ENCODE measurements at regions not wholly inside any gene's neighbourhood (a gene's known extent, or its start where the extent isn't known, plus 50 kb on each side); places are given as distances from the start of the nearest gene placed in this dataset.

- in situ Hi-C loops (cut with HindIII; ENCODE audit: low pct_unique_long_range_greater_than_20kb, low sequenced_read_pairs): loop anchor here (25.0 kb wide), 1 partner anchor 90 kb away; no protein-coding TSS in a partner anchor
- DNase-seq (ENCODE audit: low read depth, low spot score): no peak
Measured at GRCh38 chr1:63022319-63022718, 238.4 kb downstream of the ATG4C start.

GRCh38 chr1:63023171-63023570 is 239.2 kb downstream of the ATG4C start:
- no peak for DNase-seq (ENCODE audit: low read depth, low spot score)
- in situ Hi-C loops (cut with HindIII; ENCODE audit: low pct_unique_long_range_greater_than_20kb, low sequenced_read_pairs): loop anchor here (25.0 kb wide), 1 partner anchor 89 kb away; no protein-coding TSS in a partner anchor

- in situ Hi-C loops (cut with HindIII; ENCODE audit: low pct_unique_long_range_greater_than_20kb, low sequenced_read_pairs): loop anchor here (25.0 kb wide), 1 partner anchor 89 kb away; no protein-coding TSS in a partner anchor
- no peak for DNase-seq (ENCODE audit: low read depth, low spot score)
Measured at GRCh38 chr1:63023637-63024036, 239.7 kb downstream of the ATG4C start.

- in situ Hi-C loops (cut with HindIII; ENCODE audit: low pct_unique_long_range_greater_than_20kb, low sequenced_read_pairs): loop anchor here (25.0 kb wide), 1 partner anchor 88 kb away; no protein-coding TSS in a partner anchor
- DNase-seq (ENCODE audit: low read depth, low spot score): no peak
Measured at GRCh38 chr1:63024132-63024531, 240.2 kb downstream of the ATG4C start.

DNA sequence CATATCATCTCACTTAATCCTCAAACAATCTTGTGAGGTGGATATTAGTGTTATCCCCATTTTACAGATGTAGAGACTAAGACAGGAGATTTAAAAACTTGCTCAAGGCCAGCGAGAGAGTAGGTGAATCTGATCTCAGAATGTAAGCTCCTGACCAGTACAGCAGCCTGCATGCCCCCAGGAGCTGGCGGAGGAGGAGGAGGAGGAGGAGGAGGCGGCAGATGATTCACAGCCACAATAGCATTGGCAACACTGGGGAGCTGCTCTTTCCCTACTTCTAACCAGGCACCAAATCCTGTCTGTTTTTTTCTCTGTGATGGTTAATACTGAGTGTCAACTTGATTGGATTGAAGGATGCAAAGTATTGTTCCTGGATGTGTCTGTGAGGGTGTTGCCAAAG is 243.2 kb downstream of the ATG4C start:
- no peak for DNase-seq (ENCODE audit: low read depth, low spot score)

DNA sequence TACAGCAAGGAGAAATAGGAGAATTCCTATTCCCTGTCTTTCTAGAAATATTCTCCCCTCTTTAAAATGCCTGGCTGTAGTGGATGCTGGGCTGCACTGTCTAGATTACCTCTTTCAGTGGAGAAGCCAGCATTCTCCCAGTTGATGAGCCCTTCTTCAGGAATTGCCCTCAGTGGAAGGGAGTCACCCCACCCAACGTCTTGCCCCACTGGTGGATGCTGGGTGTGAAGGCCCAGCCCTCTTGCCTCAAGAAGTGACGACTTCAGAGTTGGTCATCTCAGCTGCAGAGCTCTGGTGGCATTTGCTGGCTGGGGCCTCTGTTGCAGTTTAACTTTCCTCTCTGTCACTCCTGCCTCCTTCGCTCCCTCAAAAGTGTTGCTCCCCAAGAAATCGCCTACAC is 248.2 kb downstream of the ATG4C start:
- in situ Hi-C loops (cut with HindIII; ENCODE audit: low pct_unique_long_range_greater_than_20kb, low sequenced_read_pairs): no loop called here
- DNase-seq (ENCODE audit: low read depth, low spot score): no peak

More for the DNA sequence above, 243.2 kb downstream of the ATG4C start:
- in situ Hi-C loops (cut with HindIII; ENCODE audit: low pct_unique_long_range_greater_than_20kb, low sequenced_read_pairs): no loop called here

- DNase-seq (ENCODE audit: low read depth, low spot score): no peak
- in situ Hi-C loops (cut with HindIII; ENCODE audit: low pct_unique_long_range_greater_than_20kb, low sequenced_read_pairs): no loop called here
Measured at GRCh38 chr1:63033211-63033610, 249.3 kb downstream of the ATG4C start.

DNA sequence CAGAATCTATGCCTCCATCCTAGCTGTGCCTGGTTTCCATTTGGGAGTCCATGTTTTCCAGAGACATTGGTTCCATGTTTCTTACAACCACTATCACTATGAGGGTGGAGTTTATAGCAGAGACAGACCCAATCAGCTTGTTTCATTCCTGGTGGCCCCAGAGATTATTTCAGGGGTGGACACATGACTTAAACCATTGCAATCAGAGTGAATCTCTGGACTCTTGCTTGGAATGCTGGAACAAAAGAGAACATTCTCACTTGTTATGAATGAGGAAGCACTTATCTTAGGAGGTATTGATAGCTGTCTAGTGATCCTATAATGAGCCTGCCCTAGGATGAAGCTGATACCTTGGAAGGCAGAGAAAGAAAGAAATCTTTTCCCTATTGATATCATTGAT is 250.3 kb downstream of the ATG4C start:
- in situ Hi-C loops (cut with HindIII; ENCODE audit: low pct_unique_long_range_greater_than_20kb, low sequenced_read_pairs): no loop called here
- DNase-seq (ENCODE audit: low read depth, low spot score): peak; percentile 75

- in situ Hi-C loops (cut with HindIII; ENCODE audit: low pct_unique_long_range_greater_than_20kb, low sequenced_read_pairs): no loop called here
- no peak for DNase-seq (ENCODE audit: low read depth, low spot score)
Measured at GRCh38 chr1:63038586-63038985, 254.7 kb downstream of the ATG4C start.

DNA sequence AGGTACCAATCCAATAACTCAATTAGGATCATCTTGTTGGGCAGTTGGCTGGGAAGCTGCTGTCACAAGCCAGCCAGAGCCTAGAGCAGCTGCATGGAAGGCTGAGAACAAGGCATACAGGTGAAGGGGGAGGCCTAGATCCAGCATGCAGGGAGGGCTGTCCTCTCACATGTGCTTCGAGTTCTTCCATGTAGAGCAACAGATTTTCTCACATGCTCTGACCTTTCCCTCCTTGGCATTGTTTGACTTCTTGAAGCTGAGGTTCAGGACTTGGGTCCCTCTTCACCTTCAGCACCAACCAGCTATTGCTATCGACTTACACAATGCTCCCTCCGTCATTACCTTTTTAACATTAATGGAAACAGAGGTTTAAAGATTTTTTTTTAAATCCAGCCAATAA is 257.7 kb downstream of the ATG4C start:
- in situ Hi-C loops (cut with HindIII; ENCODE audit: low pct_unique_long_range_greater_than_20kb, low sequenced_read_pairs): no loop called here

DNA sequence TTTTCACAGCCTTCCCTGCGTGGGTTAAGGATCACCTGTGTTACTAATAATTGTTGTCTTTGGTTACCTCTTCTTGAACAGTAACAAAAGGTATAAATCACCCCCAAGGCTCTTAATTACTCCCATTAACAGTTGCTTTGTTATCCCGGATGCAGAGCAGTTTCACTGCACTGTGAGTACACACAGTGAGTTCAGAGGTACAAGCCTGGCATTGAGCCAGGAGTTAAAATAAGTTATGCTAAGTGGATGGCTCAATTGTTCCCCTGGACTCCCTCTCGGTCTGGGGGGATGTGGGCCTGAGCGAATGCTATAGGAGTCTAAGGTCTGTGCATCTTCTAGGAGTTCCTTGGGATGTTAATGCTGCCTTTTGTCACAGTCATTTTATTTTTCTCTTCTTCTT is 258.3 kb downstream of the ATG4C start:
- no peak for DNase-seq (ENCODE audit: low read depth, low spot score)
- in situ Hi-C loops (cut with HindIII; ENCODE audit: low pct_unique_long_range_greater_than_20kb, low sequenced_read_pairs): no loop called here

More for the DNA sequence above, 257.7 kb downstream of the ATG4C start:
- no peak for DNase-seq (ENCODE audit: low read depth, low spot score)

GRCh38 chr1:63046539-63046938 is 262.6 kb downstream of the ATG4C start:
- in situ Hi-C loops (cut with HindIII; ENCODE audit: low pct_unique_long_range_greater_than_20kb, low sequenced_read_pairs): no loop called here
- no peak for DNase-seq (ENCODE audit: low read depth, low spot score)

GRCh38 chr1:63049135-63049534 is 265.2 kb downstream of the ATG4C start:
- DNase-seq (ENCODE audit: low read depth, low spot score): no peak
- in situ Hi-C loops (cut with HindIII; ENCODE audit: low pct_unique_long_range_greater_than_20kb, low sequenced_read_pairs): no loop called here

GRCh38 chr1:63051356-63051755 is 267.4 kb downstream of the ATG4C start:
- in situ Hi-C loops (cut with HindIII; ENCODE audit: low pct_unique_long_range_greater_than_20kb, low sequenced_read_pairs): no loop called here
- no peak for DNase-seq (ENCODE audit: low read depth, low spot score)

- in situ Hi-C loops (cut with HindIII; ENCODE audit: low pct_unique_long_range_greater_than_20kb, low sequenced_read_pairs): no loop called here
- DNase-seq (ENCODE audit: low read depth, low spot score): no peak
Measured at GRCh38 chr1:63051886-63052285, 268.0 kb downstream of the ATG4C start.

DNA sequence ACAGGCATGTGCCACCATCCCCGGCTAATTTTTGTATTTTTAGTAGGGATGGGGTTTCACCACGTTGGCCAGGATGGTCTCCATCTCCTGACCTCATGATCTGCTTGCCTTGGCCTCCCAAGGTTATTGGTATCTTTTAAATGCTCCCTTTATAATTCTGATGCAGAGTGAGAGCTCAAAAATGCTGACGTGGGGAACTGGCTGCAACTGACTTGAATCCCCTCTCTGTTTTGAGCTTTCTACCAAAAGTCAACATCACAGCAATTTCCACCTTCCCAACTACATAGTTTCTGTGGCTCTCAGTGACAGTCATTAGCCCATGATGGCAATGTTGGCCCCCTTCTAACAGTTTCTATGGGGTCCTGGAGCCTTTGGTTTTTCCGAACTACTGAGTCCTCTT is 268.2 kb upstream of the FOXD3 start:
- DNase-seq (ENCODE audit: low read depth, low spot score): no peak
- in situ Hi-C loops (cut with HindIII; ENCODE audit: low pct_unique_long_range_greater_than_20kb, low sequenced_read_pairs): no loop called here

GRCh38 chr1:63063367-63063766 is 259.0 kb upstream of the FOXD3 start:
- in situ Hi-C loops (cut with HindIII; ENCODE audit: low pct_unique_long_range_greater_than_20kb, low sequenced_read_pairs): no loop called here
- peak; percentile 61 for DNase-seq (ENCODE audit: low read depth, low spot score)

- peak; percentile 13 for DNase-seq (ENCODE audit: low read depth, low spot score)
- in situ Hi-C loops (cut with HindIII; ENCODE audit: low pct_unique_long_range_greater_than_20kb, low sequenced_read_pairs): no loop called here
Measured at GRCh38 chr1:63064135-63064534, 258.2 kb upstream of the FOXD3 start.

DNA sequence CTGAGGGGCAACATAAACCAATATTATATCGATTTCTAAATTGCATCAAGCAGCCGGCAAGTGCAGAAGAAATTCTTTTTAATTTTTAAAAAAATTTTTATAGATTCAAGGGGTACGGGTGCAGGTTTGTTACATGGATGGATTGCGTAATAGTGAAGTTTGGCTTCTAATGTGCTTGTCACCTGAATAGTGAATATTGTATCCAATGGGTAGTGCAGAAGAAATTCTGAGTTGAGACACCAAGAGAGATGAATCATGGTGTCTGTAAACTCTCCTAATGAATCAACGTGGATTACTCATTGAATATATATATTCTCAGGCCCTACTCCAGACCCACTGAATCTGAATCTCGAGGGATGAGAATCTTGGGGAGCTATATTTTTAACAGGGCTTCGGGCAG is 253.7 kb upstream of the FOXD3 start:
- DNase-seq (ENCODE audit: low read depth, low spot score): no peak
- in situ Hi-C loops (cut with HindIII; ENCODE audit: low pct_unique_long_range_greater_than_20kb, low sequenced_read_pairs): no loop called here

GRCh38 chr1:63069214-63069613 is 253.2 kb upstream of the FOXD3 start:
- no peak for DNase-seq (ENCODE audit: low read depth, low spot score)
- in situ Hi-C loops (cut with HindIII; ENCODE audit: low pct_unique_long_range_greater_than_20kb, low sequenced_read_pairs): no loop called here
